Left lung (tissue), 4 donors: ENCODE measurements at regions not wholly inside any gene's neighbourhood (a gene's known extent, or its start where the extent isn't known, plus 50 kb on each side); places are given as distances from the start of the nearest gene placed in this dataset.

Experiments used
- ATAC-seq: fragments of 200-7000 bp; cut with Tn5 transposase; one replicate; pipeline ENCODE4 v1.9.1; 2020; ENCODE audit warnings: moderate library complexity
- DNase-seq, 4 donors: peaks; one replicate each; pipeline ENCODE4 v3.0.0-alpha.2; 2013 to 2020
- H3K27ac ChIP-seq, 2 donors: fragments of 200-600 bp; sonication (generic) in 1 of 2; one replicate each; pipeline versions ENCODE4 v1.5.0 to v1.8.0; 2020 to 2021
- H3K27me3 ChIP-seq, 2 donors: fragments of 200-600 bp; sonication (generic) in 1 of 2; one replicate each; pipeline versions ENCODE4 v1.5.0 to v1.8.0; 2020 to 2021
- H3K36me3 ChIP-seq, 2 donors: fragments of 200-600 bp; sonication (generic) in 1 of 2; one replicate each; pipeline versions ENCODE4 v1.5.0 to v1.8.0; 2020 to 2021
- H3K4me1 ChIP-seq, 2 donors: fragments of 200-600 bp; one replicate each; pipeline ENCODE4 v1.8.0; 2021
- H3K4me3 ChIP-seq, 2 donors: fragments of 200-600 bp; sonication (generic) in 1 of 2; one replicate each; pipeline versions ENCODE4 v1.5.0 to v1.8.0; 2020 to 2021; ENCODE audit warnings: mild to moderate bottlenecking in 1 of 2
- H3K9me3 ChIP-seq, 2 donors: fragments of 200-600 bp; sonication (generic) in 1 of 2; one replicate each; pipeline versions ENCODE4 v1.5.0 to v1.8.0; 2020 to 2021
- intact Hi-C, 2 donors: fragments of 100-400 bp; cut with DNase I; formaldehyde crosslinking; loops; one replicate each; pipeline versions ENCODE4 v1.11.2 to v1.14.2; 2022
- TF ChIP-seq, protein P1 (sequence below), 2 donors: fragments of 200-600 bp; sonication (generic) in 1 of 2; IDR thresholded peaks; one replicate each; pipeline versions ENCODE4 v1.5.0 to v1.8.0; 2021; ENCODE audit warnings: antibody characterized with exemption in 2 of 2
- donor health status: DM: no; HTN: yes; CAD: no.
- donor health status: DM: no; HTN: no; CAD: no.

- DNase-seq, result no peak
- Histone ChIP-seq H3K27me3 (no peaks in the 10 kb centered on the region), H3K36me3 (no peaks in the 10 kb centered on the region), H3K4me1 (no peaks in the 10 kb centered on the region), H3K4me3 (no peak overlapping the region), H3K9me3 (peaks cover 0 to 2% of the 10 kb centered on the region in 2 donors), H3K27ac (no peak overlapping the region)
- intact Hi-C loops, result no loop called here
- no peak for ATAC-seq
- TF ChIP-seq, protein P1, sequence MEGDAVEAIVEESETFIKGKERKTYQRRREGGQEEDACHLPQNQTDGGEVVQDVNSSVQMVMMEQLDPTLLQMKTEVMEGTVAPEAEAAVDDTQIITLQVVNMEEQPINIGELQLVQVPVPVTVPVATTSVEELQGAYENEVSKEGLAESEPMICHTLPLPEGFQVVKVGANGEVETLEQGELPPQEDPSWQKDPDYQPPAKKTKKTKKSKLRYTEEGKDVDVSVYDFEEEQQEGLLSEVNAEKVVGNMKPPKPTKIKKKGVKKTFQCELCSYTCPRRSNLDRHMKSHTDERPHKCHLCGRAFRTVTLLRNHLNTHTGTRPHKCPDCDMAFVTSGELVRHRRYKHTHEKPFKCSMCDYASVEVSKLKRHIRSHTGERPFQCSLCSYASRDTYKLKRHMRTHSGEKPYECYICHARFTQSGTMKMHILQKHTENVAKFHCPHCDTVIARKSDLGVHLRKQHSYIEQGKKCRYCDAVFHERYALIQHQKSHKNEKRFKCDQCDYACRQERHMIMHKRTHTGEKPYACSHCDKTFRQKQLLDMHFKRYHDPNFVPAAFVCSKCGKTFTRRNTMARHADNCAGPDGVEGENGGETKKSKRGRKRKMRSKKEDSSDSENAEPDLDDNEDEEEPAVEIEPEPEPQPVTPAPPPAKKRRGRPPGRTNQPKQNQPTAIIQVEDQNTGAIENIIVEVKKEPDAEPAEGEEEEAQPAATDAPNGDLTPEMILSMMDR (IDR thresholded peaks at IDR 0.05), result no peak
Measured at GRCh38 chr9:106649664-106650063, 213.3 kb upstream of the ZNF462 start.

DNA sequence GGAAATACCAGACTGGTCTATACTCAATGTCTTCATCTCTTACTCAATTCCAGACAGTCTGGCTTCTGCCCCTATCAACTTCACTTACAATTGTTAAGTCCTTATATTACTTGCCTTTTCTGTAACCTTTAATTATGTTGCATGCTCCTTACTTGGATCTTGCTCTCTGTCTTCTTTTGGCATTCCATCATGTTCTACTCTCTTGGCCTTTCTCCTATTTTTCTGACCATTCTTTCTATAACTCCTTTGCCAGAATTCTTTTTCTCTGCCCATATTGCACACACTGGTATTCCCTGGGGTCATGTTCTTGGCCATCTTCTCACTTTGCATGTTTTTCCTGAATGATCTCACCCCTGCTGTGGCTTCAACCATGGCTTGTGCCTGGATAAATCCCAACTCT is 209.8 kb upstream of the ZNF462 start:
- Histone ChIP-seq H3K27ac (no peak overlapping the region), H3K4me1 (no peaks in the 10 kb centered on the region), H3K9me3 (peaks cover 0 to 2% of the 10 kb centered on the region in 2 donors), H3K36me3 (no peaks in the 10 kb centered on the region), H3K4me3 (no peak overlapping the region), H3K27me3 (no peaks in the 10 kb centered on the region)
- no peak for DNase-seq
- TF ChIP-seq, protein P1 (IDR thresholded peaks at IDR 0.05), result no peak
- no peak for ATAC-seq
- intact Hi-C loops, result no loop called here

DNA sequence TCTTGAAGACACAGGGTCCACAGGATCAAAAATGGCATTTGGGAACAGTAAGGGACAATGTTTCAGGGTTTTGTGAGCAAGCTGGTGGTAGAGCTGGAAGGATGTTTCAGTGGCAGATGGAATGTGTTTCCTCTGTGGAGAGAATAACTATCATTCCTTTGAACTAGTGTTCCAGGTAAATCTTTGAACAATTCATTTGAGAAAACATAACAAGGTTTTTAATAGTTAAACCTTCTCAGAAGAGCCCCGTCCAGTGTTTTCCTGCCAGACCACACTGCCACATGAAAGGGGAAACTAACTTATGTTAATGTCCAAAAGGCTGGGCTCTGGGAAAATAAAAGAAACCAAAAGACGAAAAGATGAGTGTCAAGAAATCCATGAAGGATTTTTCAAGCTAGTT is 207.0 kb upstream of the ZNF462 start:
- intact Hi-C loops, result no loop called here
- ATAC-seq (no peak), DNase-seq (no peak)
- Histone ChIP-seq H3K36me3 (no peaks in the 10 kb centered on the region), H3K9me3 (no peaks in the 10 kb centered on the region), H3K27ac (no peak overlapping the region), H3K4me3 (no peak overlapping the region), H3K4me1 (no peaks in the 10 kb centered on the region), H3K27me3 (no peaks in the 10 kb centered on the region)
- TF ChIP-seq, protein P1 (IDR thresholded peaks at IDR 0.05), result no peak

- Histone ChIP-seq H3K27me3 (no peaks in the 10 kb centered on the region), H3K4me3 (no peak overlapping the region), H3K4me1 (no peaks in the 10 kb centered on the region), H3K36me3 (no peaks in the 10 kb centered on the region), H3K27ac (no peak overlapping the region), H3K9me3 (no peaks in the 10 kb centered on the region)
- ATAC-seq (no peak), DNase-seq (no peak)
- TF ChIP-seq, protein P1 (IDR thresholded peaks at IDR 0.05), result no peak
- intact Hi-C loops, result no loop called here
Measured at GRCh38 chr9:106657926-106658325, 205.0 kb upstream of the ZNF462 start.

DNA sequence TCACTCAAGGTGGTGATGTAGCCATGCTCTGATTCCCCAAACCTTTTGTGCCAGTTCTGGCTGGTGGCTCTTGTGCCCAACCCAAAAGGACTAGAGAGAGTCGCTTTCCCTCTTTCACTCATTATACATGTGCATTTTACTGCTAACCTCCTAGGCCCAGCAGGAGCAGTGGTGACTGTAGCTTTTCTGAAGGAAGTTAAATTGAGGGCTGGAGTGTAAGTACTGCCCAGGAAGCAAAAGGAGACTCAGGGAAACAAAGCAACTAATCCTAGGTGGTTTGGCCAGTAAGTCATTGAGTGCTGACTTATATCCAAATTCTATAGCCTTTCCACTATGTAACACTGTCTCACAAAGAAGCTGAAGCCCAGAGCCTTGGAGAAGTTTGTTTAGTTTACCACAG is 194.4 kb upstream of the ZNF462 start:
- Histone ChIP-seq H3K4me1 (no peaks in the 10 kb centered on the region), H3K27ac (no peak overlapping the region)

More for the DNA sequence above, 194.4 kb upstream of the ZNF462 start:
- ATAC-seq, result no peak
- no peak overlapping the region for H3K4me3 ChIP-seq
- H3K27me3 ChIP-seq, result no peaks in the 10 kb centered on the region
- intact Hi-C loops, result no loop called here
- H3K36me3 ChIP-seq, result no peaks in the 10 kb centered on the region
- DNase-seq, result no peak
- TF ChIP-seq, protein P1 (IDR thresholded peaks at IDR 0.05), result no peak
- H3K9me3 ChIP-seq, result no peaks in the 10 kb centered on the region
